Uterus (tissue), 2 donors: ENCODE measurements at regions not wholly inside any gene's neighbourhood (a gene's known extent, or its start where the extent isn't known, plus 50 kb on each side); places are given as distances from the start of the nearest gene placed in this dataset.

Experiments used
- CTCF ChIP-seq, 4 experiments: fragments of 200-600 bp in 2 of 4; fragments of 450-650 bp in 2 of 4; sonication (generic) in 2 of 4; IDR thresholded peaks; one replicate each; pipeline ENCODE4 v1.5.1; 2016 to 2019; ENCODE audit warnings: antibody characterized with exemption in 4 of 4, mild to moderate bottlenecking in 2 of 4, moderate library complexity in 1 of 4
- POLR2A ChIP-seq, 2 donors: fragments of 450-650 bp; IDR thresholded peaks; one replicate each; pipeline ENCODE4 v1.6.1; 2016; ENCODE audit warnings: antibody characterized with exemption in 2 of 2, mild to moderate bottlenecking in 1 of 2, moderate library complexity in 1 of 2

DNA sequence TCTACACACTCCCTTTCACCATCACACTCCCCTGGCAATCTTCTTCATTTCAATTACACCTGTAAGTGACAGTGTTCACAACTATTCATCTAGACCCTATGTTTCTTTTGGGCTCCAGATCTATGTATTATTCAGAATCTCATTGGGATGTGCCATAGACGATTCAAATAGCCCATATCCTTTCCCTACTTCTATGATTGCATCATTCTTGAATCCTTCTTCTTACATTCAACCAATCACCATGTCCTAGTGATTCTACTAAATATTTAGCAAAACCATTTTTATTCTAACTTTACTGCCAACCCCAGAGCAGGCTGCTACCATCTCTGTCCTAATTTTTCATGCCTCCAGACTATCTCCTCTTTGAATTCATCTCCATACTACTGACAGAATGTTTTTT lies 106.4 kb downstream of the TDRD15 start:
- no peak for TF ChIP-seq CTCF (IDR thresholded peaks at IDR 0.05)
- no peak for TF ChIP-seq POLR2A (IDR thresholded peaks at IDR 0.05)
